ENCODE measurements at regions not wholly inside any gene's neighbourhood (a gene's known extent, or its start where the extent isn't known, plus 50 kb on each side); places are given as distances from the start of the nearest gene placed in this dataset.

DNA sequence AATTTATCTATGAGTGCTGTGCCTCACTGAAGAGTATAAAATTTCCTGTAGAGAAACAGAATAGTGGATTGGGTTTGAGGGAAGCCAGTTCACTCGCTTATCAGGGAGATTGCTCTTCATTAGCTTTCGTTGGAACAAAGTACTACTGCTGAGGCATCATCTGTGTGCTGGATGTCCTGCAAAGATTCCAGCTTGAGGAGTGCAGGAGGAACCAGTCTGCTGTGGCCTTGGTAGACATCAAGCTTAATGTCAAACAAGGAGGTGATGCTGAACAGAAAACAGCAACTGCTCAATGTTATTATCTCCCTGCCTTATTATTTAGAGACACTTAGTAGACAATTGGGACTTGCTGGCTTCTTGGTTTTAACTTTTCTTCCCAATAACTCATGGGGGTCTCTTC, 297.5 kb upstream of the DPH6 start:
- WGBS, 2 experiments, result 93% methylated on average over 2 of the region's 2 CpGs
- Histone ChIP-seq H3K36me3 (ENCODE audit: control insufficient read depth, insufficient read depth, low read length) (no peaks in the 10 kb centered on the region), H3K27me3 (ENCODE audit: control insufficient read depth, insufficient read depth, low read length, poor library complexity, severe bottlenecking) (no peaks in the 10 kb centered on the region), H3K4me3 (ENCODE audit: insufficient read depth, low read depth, low read length) (no peak overlapping the region), H3K9me3 (ENCODE audit: control insufficient read depth, low read length) (no peaks in the 10 kb centered on the region), H3K27ac (ENCODE audit: insufficient read depth, low read depth, low read length, poor library complexity, severe bottlenecking) (no peak overlapping the region), H3K4me1 (ENCODE audit: control insufficient read depth, insufficient read depth, low read length) (peaks cover 5% of the 10 kb centered on the region)

DNA sequence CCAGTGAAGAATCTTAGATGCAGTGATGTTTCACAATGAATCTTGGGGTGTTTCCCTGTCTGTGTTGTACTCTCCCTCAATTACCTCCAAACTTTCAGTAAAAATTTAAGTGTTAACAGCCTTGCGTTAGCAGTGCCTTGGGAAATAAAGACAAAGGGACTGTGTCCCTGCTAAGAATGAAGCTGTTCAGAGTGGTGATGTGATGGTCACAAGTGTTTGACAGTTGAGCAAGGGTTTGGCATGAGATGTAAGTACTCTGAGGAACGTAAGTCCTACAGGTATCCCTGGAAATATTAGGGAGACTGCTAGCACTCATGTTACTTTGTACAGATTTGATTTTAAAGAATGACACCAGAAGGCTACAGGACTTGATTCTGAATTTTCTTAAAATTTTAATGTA, 304.3 kb upstream of the DPH6 start:
- no peaks in the 10 kb centered on the region for H3K27me3 ChIP-seq (ENCODE audit: control insufficient read depth, insufficient read depth, low read length, poor library complexity, severe bottlenecking)
- no peak overlapping the region for H3K4me3 ChIP-seq (ENCODE audit: insufficient read depth, low read depth, low read length)
- 97% methylated on average over 2 of the region's 2 CpGs for WGBS, 2 experiments
- H3K36me3 ChIP-seq (ENCODE audit: control insufficient read depth, insufficient read depth, low read length), result no peaks in the 10 kb centered on the region
- no peaks in the 10 kb centered on the region for H3K4me1 ChIP-seq (ENCODE audit: control insufficient read depth, insufficient read depth, low read length)
- no peak overlapping the region for H3K27ac ChIP-seq (ENCODE audit: insufficient read depth, low read depth, low read length, poor library complexity, severe bottlenecking)
- no peaks in the 10 kb centered on the region for H3K9me3 ChIP-seq (ENCODE audit: control insufficient read depth, low read length)

GRCh38 chr15:35851491-35851890, 305.5 kb upstream of the DPH6 start:
- H3K36me3 ChIP-seq (ENCODE audit: control insufficient read depth, insufficient read depth, low read length), result no peaks in the 10 kb centered on the region
- H3K4me3 ChIP-seq (ENCODE audit: insufficient read depth, low read depth, low read length), result no peak overlapping the region
- H3K9me3 ChIP-seq (ENCODE audit: control insufficient read depth, low read length), result no peaks in the 10 kb centered on the region
- H3K4me1 ChIP-seq (ENCODE audit: control insufficient read depth, insufficient read depth, low read length), result no peaks in the 10 kb centered on the region
- 94 to 98% methylated on average over 1 of the region's 1 CpG for WGBS, 2 experiments
- H3K27ac ChIP-seq (ENCODE audit: insufficient read depth, low read depth, low read length, poor library complexity, severe bottlenecking), result no peak overlapping the region
- no peaks in the 10 kb centered on the region for H3K27me3 ChIP-seq (ENCODE audit: control insufficient read depth, insufficient read depth, low read length, poor library complexity, severe bottlenecking)

GRCh38 chr15:35852818-35853624, 307.1 kb upstream of the DPH6 start:
- H3K36me3 ChIP-seq (ENCODE audit: control insufficient read depth, insufficient read depth, low read length), result no peaks in the 10 kb centered on the region
- no peak overlapping the region for H3K27ac ChIP-seq (ENCODE audit: insufficient read depth, low read depth, low read length, poor library complexity, severe bottlenecking)
- no peaks in the 10 kb centered on the region for H3K9me3 ChIP-seq (ENCODE audit: control insufficient read depth, low read length)
- H3K4me3 ChIP-seq (ENCODE audit: insufficient read depth, low read depth, low read length), result no peak overlapping the region
- no peaks in the 10 kb centered on the region for H3K4me1 ChIP-seq (ENCODE audit: control insufficient read depth, insufficient read depth, low read length)
- WGBS, 2 experiments, result 98% methylated on average over 4 to 5 of the region's 6 CpGs
- H3K27me3 ChIP-seq (ENCODE audit: control insufficient read depth, insufficient read depth, low read length, poor library complexity, severe bottlenecking), result no peaks in the 10 kb centered on the region

DNA sequence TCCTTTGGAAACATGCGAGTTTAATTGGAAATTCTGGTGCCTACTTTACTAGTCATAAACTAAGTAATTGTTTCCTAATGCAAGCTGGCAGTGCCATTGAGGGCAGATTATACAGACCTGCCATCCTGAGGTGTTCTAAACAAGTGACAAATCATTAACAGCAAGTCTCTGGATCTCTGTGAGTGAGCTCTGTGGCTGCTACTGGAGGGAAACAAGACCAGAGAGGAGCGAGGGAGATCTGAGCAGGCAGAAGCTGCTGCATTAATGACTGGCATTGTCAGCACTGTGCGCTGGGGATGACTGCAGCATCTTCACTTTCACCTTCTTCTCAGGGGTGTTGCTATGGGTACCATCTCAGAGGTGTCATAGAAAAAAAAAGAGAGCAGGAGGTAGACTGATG, 308.4 kb upstream of the DPH6 start:
- H3K4me1 ChIP-seq (ENCODE audit: control insufficient read depth, insufficient read depth, low read length), result no peaks in the 10 kb centered on the region
- H3K36me3 ChIP-seq (ENCODE audit: control insufficient read depth, insufficient read depth, low read length), result no peaks in the 10 kb centered on the region
- H3K9me3 ChIP-seq (ENCODE audit: control insufficient read depth, low read length), result no peaks in the 10 kb centered on the region
- no peak overlapping the region for H3K27ac ChIP-seq (ENCODE audit: insufficient read depth, low read depth, low read length, poor library complexity, severe bottlenecking)
- H3K4me3 ChIP-seq (ENCODE audit: insufficient read depth, low read depth, low read length), result no peak overlapping the region
- no peaks in the 10 kb centered on the region for H3K27me3 ChIP-seq (ENCODE audit: control insufficient read depth, insufficient read depth, low read length, poor library complexity, severe bottlenecking)
- WGBS, 2 experiments, result 83 to 96% methylated on average over 3 of the region's 3 CpGs

DNA sequence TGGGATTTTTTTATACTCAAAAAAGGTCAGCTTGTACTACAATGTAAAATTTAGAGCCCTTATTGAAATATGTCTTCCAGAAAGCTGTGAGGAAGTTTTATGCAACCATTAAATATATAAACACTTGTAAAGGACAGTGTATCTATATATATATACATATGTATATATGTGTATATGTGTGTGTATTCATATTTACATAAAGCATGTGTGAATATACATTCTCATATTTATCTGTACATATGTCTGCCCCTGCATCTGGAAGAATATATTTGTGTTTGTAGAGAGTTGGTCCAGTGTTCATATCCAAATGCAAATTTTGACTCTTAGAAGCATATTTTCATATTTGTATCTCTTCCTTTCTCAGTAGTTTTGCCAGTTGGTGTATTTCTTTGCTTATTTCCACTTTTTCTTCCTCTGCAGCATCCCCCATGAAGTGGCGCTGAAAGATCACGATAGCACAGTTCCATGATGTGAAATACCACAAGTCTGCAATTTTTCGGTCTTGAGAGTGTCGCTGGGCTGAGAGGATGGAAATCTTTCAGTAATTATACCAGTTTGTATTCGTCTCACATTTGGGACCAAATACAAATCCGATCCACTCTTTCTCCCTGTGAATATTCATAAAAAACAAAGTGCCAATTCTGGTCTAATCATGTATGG, 311.7 kb upstream of the DPH6 start:
- H3K4me1 ChIP-seq (ENCODE audit: control insufficient read depth, insufficient read depth, low read length), result no peaks in the 10 kb centered on the region
- WGBS, 2 experiments, result 94 to 97% methylated on average over 6 of the region's 6 CpGs

DNA sequence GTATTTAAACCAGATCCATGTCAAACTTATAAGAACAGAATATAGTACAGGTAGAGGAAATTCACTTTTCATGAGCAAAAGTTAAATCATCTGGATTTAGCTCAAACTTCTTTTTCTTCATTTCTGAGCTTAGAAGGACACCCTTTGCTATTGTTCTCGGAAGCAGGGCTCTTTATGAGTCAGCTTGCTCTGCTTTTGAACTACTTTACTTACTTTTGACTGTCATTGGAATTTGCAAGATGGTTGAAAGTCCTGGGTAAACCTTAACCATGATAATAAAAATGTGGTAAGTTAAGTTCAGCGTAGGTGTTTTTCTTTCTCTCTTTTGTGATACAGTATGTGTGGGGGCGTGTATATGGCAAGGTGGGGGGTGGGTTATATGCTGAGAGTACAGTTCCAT, 312.7 kb upstream of the DPH6 start:
- H3K36me3 ChIP-seq (ENCODE audit: control insufficient read depth, insufficient read depth, low read length), result no peaks in the 10 kb centered on the region
- no peaks in the 10 kb centered on the region for H3K27me3 ChIP-seq (ENCODE audit: control insufficient read depth, insufficient read depth, low read length, poor library complexity, severe bottlenecking)
- no peaks in the 10 kb centered on the region for H3K4me1 ChIP-seq (ENCODE audit: control insufficient read depth, insufficient read depth, low read length)
- no peak overlapping the region for H3K27ac ChIP-seq (ENCODE audit: insufficient read depth, low read depth, low read length, poor library complexity, severe bottlenecking)
- WGBS, 2 experiments, result 66 to 74% methylated on average over 2 of the region's 3 CpGs
- no peak overlapping the region for H3K4me3 ChIP-seq (ENCODE audit: insufficient read depth, low read depth, low read length)
- no peaks in the 10 kb centered on the region for H3K9me3 ChIP-seq (ENCODE audit: control insufficient read depth, low read length)

More for the DNA sequence above, 311.7 kb upstream of the DPH6 start:
- Histone ChIP-seq H3K36me3 (ENCODE audit: control insufficient read depth, insufficient read depth, low read length) (no peaks in the 10 kb centered on the region), H3K9me3 (ENCODE audit: control insufficient read depth, low read length) (no peaks in the 10 kb centered on the region), H3K27me3 (ENCODE audit: control insufficient read depth, insufficient read depth, low read length, poor library complexity, severe bottlenecking) (no peaks in the 10 kb centered on the region), H3K27ac (ENCODE audit: insufficient read depth, low read depth, low read length, poor library complexity, severe bottlenecking) (no peak overlapping the region), H3K4me3 (ENCODE audit: insufficient read depth, low read depth, low read length) (no peak overlapping the region)

DNA sequence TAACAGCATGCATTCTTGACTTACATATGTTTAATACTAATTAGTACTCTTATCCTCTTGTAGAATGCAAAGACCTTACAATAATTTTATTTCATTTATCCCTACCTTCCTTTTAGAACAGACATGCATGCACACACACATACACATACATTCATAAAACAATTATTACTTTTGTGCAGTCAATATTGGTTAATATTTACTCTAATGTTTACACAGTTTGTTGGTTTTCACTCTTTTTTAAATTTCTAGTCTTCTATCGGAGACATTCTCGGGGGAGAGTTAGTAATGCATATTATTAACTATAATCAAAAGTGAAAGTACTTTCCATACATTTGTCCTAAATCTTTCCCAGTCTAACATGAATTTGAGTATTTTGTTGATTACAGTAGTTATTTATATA, 317.7 kb upstream of the DPH6 start:
- H3K4me3 ChIP-seq (ENCODE audit: insufficient read depth, low read depth, low read length), result no peak overlapping the region
- H3K27me3 ChIP-seq (ENCODE audit: control insufficient read depth, insufficient read depth, low read length, poor library complexity, severe bottlenecking), result no peaks in the 10 kb centered on the region
- H3K36me3 ChIP-seq (ENCODE audit: control insufficient read depth, insufficient read depth, low read length), result no peaks in the 10 kb centered on the region
- H3K27ac ChIP-seq (ENCODE audit: insufficient read depth, low read depth, low read length, poor library complexity, severe bottlenecking), result no peak overlapping the region
- no CpG with 5 or more reads among the region's 2 CpGs for WGBS, 2 experiments
- no peaks in the 10 kb centered on the region for H3K9me3 ChIP-seq (ENCODE audit: control insufficient read depth, low read length)
- no peaks in the 10 kb centered on the region for H3K4me1 ChIP-seq (ENCODE audit: control insufficient read depth, insufficient read depth, low read length)

DNA sequence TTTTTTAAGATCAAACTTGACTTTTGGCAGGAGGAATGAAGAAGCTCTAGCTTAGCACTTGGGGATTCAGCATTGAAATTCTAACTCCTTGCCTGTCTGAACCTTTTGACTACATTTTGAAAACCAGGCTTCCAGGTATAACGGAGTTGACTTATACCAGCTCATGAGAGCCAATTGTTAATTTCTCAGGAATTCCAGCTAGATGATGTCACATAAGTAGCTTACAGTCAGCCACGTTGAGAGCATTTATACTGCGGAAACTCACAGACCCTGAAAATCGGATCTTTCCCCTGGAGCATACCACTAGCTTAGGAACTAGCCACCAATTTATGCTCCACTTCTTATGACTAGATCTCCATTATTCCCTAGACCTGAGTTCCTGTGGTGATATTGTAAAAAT, 321.4 kb upstream of the DPH6 start:
- H3K27me3 ChIP-seq (ENCODE audit: control insufficient read depth, insufficient read depth, low read length, poor library complexity, severe bottlenecking), result no peaks in the 10 kb centered on the region
- 86 to 88% methylated on average over 4 of the region's 4 CpGs for WGBS, 2 experiments

GRCh38 chr15:35871282-35871681, 325.3 kb upstream of the DPH6 start:
- Histone ChIP-seq H3K9me3 (ENCODE audit: control insufficient read depth, low read length) (no peaks in the 10 kb centered on the region), H3K27ac (ENCODE audit: insufficient read depth, low read depth, low read length, poor library complexity, severe bottlenecking) (no peak overlapping the region), H3K36me3 (ENCODE audit: control insufficient read depth, insufficient read depth, low read length) (no peaks in the 10 kb centered on the region), H3K4me1 (ENCODE audit: control insufficient read depth, insufficient read depth, low read length) (no peaks in the 10 kb centered on the region), H3K4me3 (ENCODE audit: insufficient read depth, low read depth, low read length) (no peak overlapping the region), H3K27me3 (ENCODE audit: control insufficient read depth, insufficient read depth, low read length, poor library complexity, severe bottlenecking) (no peaks in the 10 kb centered on the region)
- 91 to 92% methylated on average over 1 of the region's 1 CpG for WGBS, 2 experiments

More for the DNA sequence above, 321.4 kb upstream of the DPH6 start:
- no peaks in the 10 kb centered on the region for H3K9me3 ChIP-seq (ENCODE audit: control insufficient read depth, low read length)
- H3K36me3 ChIP-seq (ENCODE audit: control insufficient read depth, insufficient read depth, low read length), result no peaks in the 10 kb centered on the region
- H3K4me3 ChIP-seq (ENCODE audit: insufficient read depth, low read depth, low read length), result no peak overlapping the region
- H3K27ac ChIP-seq (ENCODE audit: insufficient read depth, low read depth, low read length, poor library complexity, severe bottlenecking), result no peak overlapping the region
- no peaks in the 10 kb centered on the region for H3K4me1 ChIP-seq (ENCODE audit: control insufficient read depth, insufficient read depth, low read length)
